H9 (cell line): ENCODE measurements at regions not wholly inside any gene's neighbourhood (a gene's known extent, or its start where the extent isn't known, plus 50 kb on each side); places are given as distances from the start of the nearest gene placed in this dataset.

ENCODE experiments used
- DNase-seq: peaks from one replicate; pipeline ENCODE4 v3.0.0-alpha.2; 2017
- H2AFZ ChIP-seq: one replicate; pipeline ENCODE4 v1.6.1; 2013; ENCODE audit warnings: mild to moderate bottlenecking, low read length, control low read depth, moderate library complexity
- H2AK5ac ChIP-seq: 2 replicates; pipeline ENCODE4 v1.6.1; 2013; ENCODE audit warnings: low read length, control low read depth, mixed read lengths; ENCODE audit not compliant: insufficient read length
- H2BK120ac ChIP-seq: one replicate; pipeline ENCODE4 v1.6.1; 2013; ENCODE audit warnings: low read depth, mild to moderate bottlenecking, low read length, control low read depth, inconsistent platforms; ENCODE audit not compliant: poor library complexity, severe bottlenecking
- H2BK12ac ChIP-seq: 2 replicates; pipeline ENCODE4 v1.6.1; 2013; ENCODE audit warnings: low read length, control low read depth, mixed read lengths, low read depth; ENCODE audit not compliant: insufficient read length
- H2BK15ac ChIP-seq: 2 replicates; pipeline ENCODE4 v1.6.1; 2013; ENCODE audit warnings: low read depth, low read length, control low read depth
- H2BK20ac ChIP-seq: one replicate; pipeline ENCODE4 v1.6.1; 2013; ENCODE audit warnings: low read depth, mild to moderate bottlenecking, low read length, control low read depth, inconsistent platforms; ENCODE audit not compliant: poor library complexity, severe bottlenecking
- H2BK5ac ChIP-seq: 2 replicates; pipeline ENCODE4 v1.6.1; 2013; ENCODE audit warnings: low read length, control low read depth, mixed read lengths; ENCODE audit not compliant: insufficient read length
- H3K14ac ChIP-seq: 2 replicates; pipeline ENCODE4 v1.6.1; 2013; ENCODE audit warnings: low read length, control low read depth; ENCODE audit not compliant: insufficient read depth
- H3K18ac ChIP-seq: 2 replicates; pipeline ENCODE4 v1.6.1; 2013; ENCODE audit warnings: low read depth, mild to moderate bottlenecking, mixed read lengths, low read length, control low read depth; ENCODE audit not compliant: insufficient read length
- H3K23ac ChIP-seq: 2 replicates; pipeline ENCODE4 v1.6.1; 2013; ENCODE audit warnings: low read length, control low read depth, mixed read lengths, low read depth; ENCODE audit not compliant: insufficient read length
- H3K23me2 ChIP-seq: 2 replicates; pipeline ENCODE4 v1.6.1; 2013; ENCODE audit warnings: low read depth, mild to moderate bottlenecking, mixed read lengths, low read length, control low read depth; ENCODE audit not compliant: insufficient read length, poor library complexity, severe bottlenecking
- H3K27ac ChIP-seq: 2 replicates; pipeline ENCODE4 v1.5.1; 2013; ENCODE audit warnings: low read length, control low read depth, mixed read lengths, low read depth; ENCODE audit not compliant: insufficient read length
- H3K27me3 ChIP-seq: 2 replicates; pipeline ENCODE4 v1.6.1; 2013; ENCODE audit warnings: low read length, control low read depth, inconsistent platforms; ENCODE audit not compliant: insufficient read depth
- H3K4ac ChIP-seq: 2 replicates; pipeline ENCODE4 v1.6.1; 2013; ENCODE audit warnings: low read depth, mild to moderate bottlenecking, control low read depth, inconsistent platforms, low read length, moderate library complexity
- H3K4me1 ChIP-seq: 2 replicates; pipeline ENCODE4 v1.6.1; 2013; ENCODE audit warnings: low read length, control low read depth, inconsistent platforms; ENCODE audit not compliant: insufficient read depth
- H3K4me2 ChIP-seq: 2 replicates; pipeline ENCODE4 v1.6.1; 2013; ENCODE audit warnings: low read length, control low read depth, mixed read lengths; ENCODE audit not compliant: insufficient read length, insufficient read depth
- H3K56ac ChIP-seq: 2 replicates; pipeline ENCODE4 v1.6.1; 2013; ENCODE audit warnings: low read depth, mild to moderate bottlenecking, mixed read lengths, low read length, control low read depth; ENCODE audit not compliant: insufficient read length
- H3K79me1 ChIP-seq: 2 replicates; pipeline ENCODE4 v1.6.1; 2013; ENCODE audit warnings: low read depth, mild to moderate bottlenecking, moderate library complexity, low read length, control low read depth, inconsistent platforms; ENCODE audit not compliant: insufficient read depth, poor library complexity, severe bottlenecking
- H3K79me2 ChIP-seq: 2 replicates; pipeline ENCODE4 v1.6.1; 2013; ENCODE audit warnings: low read length, control low read depth, inconsistent platforms; ENCODE audit not compliant: insufficient read depth
- H3K9ac ChIP-seq: 2 replicates; pipeline ENCODE4 v1.6.1; 2013; ENCODE audit warnings: low read length, control low read depth, mixed read lengths; ENCODE audit not compliant: insufficient read length; ENCODE audit errors: extremely low read depth
- H3K9me3 ChIP-seq: one replicate; pipeline ENCODE4 v1.6.1; 2013; ENCODE audit warnings: low read depth, low read length, inconsistent platforms; ENCODE audit not compliant: control insufficient read depth
- H3T11ph ChIP-seq: one replicate; pipeline ENCODE4 v1.6.1; 2013; ENCODE audit warnings: mild to moderate bottlenecking, low read length, control low read depth, inconsistent platforms
- H4K20me1 ChIP-seq: one replicate; pipeline ENCODE4 v1.6.1; 2013; ENCODE audit not compliant: control insufficient read depth, insufficient read length, insufficient read depth
- H4K5ac ChIP-seq: 2 replicates; pipeline ENCODE4 v1.6.1; 2013; ENCODE audit warnings: low read depth, mild to moderate bottlenecking, mixed read lengths, low read length, control low read depth; ENCODE audit not compliant: insufficient read length
- H4K8ac ChIP-seq: replicated peaks from 2 replicates; pipeline ENCODE4 v1.6.1; 2013; ENCODE audit warnings: low read length, control low read depth, mixed read lengths, low read depth; ENCODE audit not compliant: insufficient read length
- H4K91ac ChIP-seq: 2 replicates; pipeline ENCODE4 v1.6.1; 2013; ENCODE audit warnings: low read depth, mild to moderate bottlenecking, moderate library complexity, mixed read lengths, low read length, control low read depth; ENCODE audit not compliant: insufficient read length
- H3K27ac Mint-ChIP-seq, 3 experiments: 2 replicates in 2 of 3; 3 replicates in 1 of 3; pipeline ENCODE4 v1.8.0; 2020 to 2021; ENCODE audit warnings: mixed read lengths in 3 of 3, mild to moderate bottlenecking in 1 of 3, moderate library complexity in 1 of 3
- H3K27me3 Mint-ChIP-seq: 2 replicates; pipeline ENCODE4 v1.8.0; 2021; ENCODE audit warnings: low read depth, mild to moderate bottlenecking, moderate library complexity, mixed read lengths
- H3K36me3 Mint-ChIP-seq, 3 experiments: 2 replicates in 2 of 3; 3 replicates in 1 of 3; pipeline ENCODE4 v1.8.0; 2020 to 2021; ENCODE audit warnings: low read depth in 3 of 3, mixed read lengths in 3 of 3; ENCODE audit not compliant: insufficient read depth in 1 of 3
- H3K4me1 Mint-ChIP-seq, 2 experiments: 2 replicates each; pipeline ENCODE4 v1.8.0; 2020; ENCODE audit warnings: mixed read lengths in 2 of 2
- H3K4me3 Mint-ChIP-seq, 2 experiments: 2 replicates in 1 of 2; 3 replicates in 1 of 2; pipeline ENCODE4 v1.8.0; 2020 to 2021; ENCODE audit warnings: mild to moderate bottlenecking in 2 of 2, mixed read lengths in 2 of 2, moderate library complexity in 1 of 2
- H3K9me3 Mint-ChIP-seq, 2 experiments: 2 replicates in 1 of 2; 3 replicates in 1 of 2; pipeline ENCODE4 v1.8.0; 2020; ENCODE audit warnings: mild to moderate bottlenecking in 2 of 2, mixed read lengths in 2 of 2, moderate library complexity in 1 of 2
- WGBS: extraction: QIAGEN DNeasy Blood & Tissue Kit; methylation state at CpG from one replicate; pipeline ENCODE4 v1.1.7; 2013; ENCODE audit warnings: missing lambda C conversion rate, low lambda C conversion rate, mixed read lengths; ENCODE audit not compliant: insufficient read length; ENCODE audit errors: extremely low coverage; 5-methylcytosine and 5-hydroxymethylcytosine counted together
- TF ChIP-seq, protein P1 (sequence below): fragments of 200-600 bp; sonication (generic); conservative IDR thresholded peaks from 3 replicates; pipeline ENCODE4 v1.8.0; 2021; ENCODE audit warnings: antibody characterized with exemption, mild to moderate bottlenecking

DNA sequence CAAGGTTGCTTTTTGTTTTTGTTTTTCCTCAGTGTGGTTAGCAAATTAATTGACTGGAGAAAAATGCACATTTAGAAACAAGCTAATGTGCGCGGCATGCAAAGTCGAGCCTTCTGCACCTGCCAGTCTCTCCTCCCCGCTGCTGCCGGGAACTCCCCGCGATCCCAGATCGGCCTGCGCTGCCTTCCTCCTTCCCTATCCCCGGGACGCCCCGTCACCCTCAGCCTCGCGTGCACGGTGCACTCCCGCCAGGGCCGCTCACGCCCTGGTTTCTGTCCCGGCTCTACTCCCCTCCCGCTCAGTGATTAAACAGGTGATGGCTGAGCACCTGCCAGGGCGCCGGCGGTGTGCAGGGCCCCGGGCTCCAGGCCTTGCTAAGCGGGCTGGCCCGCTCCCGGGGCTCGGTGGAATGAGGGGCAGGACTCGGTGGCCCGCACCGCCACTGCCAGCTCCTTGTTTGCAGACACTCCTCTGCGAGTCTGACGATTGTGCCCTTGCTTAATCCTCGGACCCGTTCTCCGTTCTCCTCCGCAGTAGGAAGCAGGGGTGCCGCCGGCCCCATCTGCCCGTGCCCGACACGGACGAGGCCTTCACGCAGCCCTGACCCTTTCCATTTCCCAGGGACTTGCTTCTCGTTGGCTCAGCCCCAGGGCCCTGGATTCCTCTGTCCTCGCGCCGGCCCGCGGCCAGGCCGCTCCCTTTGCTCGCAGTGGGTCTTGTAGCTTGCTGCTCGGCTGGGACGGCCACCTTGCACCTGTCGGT lies 143.4 kb downstream of the TRIML1 start:
- no peak overlapping the region for H3K56ac ChIP-seq
- peak overlapping the region; percentile 50 for H3K4me2 ChIP-seq
- no peak overlapping the region for H3K9ac ChIP-seq
- H3K14ac ChIP-seq, result peak overlapping the region; percentile 43; the same call in 1 of the 2 replicates
- H2BK15ac ChIP-seq, result no peak overlapping the region
- Mint-ChIP-seq H3K4me1 (peaks cover 11 to 13% of the 10 kb centered on the region in 2 experiments), H3K9me3 (peaks cover 0 to 2% of the 10 kb centered on the region in 2 experiments; a peak in 3 of 5 replicates), H3K27ac (no peak overlapping the region), H3K4me3 (peak overlapping the region; percentile 57 to 69), H3K27me3 (peaks cover 30% of the 10 kb centered on the region), H3K36me3 (no peaks in the 10 kb centered on the region; a peak in 1 of 7 replicates)
- H3K27me3 ChIP-seq, result no peaks in the 10 kb centered on the region; the same call in 1 of the 2 replicates
- no peak overlapping the region for H4K8ac ChIP-seq
- WGBS, result no CpG with 5 or more reads among the region's 55 CpGs
- no peak overlapping the region for H3K27ac ChIP-seq
- H2BK20ac ChIP-seq, result no peak overlapping the region
- H2AK5ac ChIP-seq, result no peak overlapping the region
- H3K4me1 ChIP-seq, result no peaks in the 10 kb centered on the region; the same call in 1 of the 2 replicates
- no peak overlapping the region for H3K4ac ChIP-seq
- no peak overlapping the region for H2BK120ac ChIP-seq
- H4K5ac ChIP-seq, result no peak overlapping the region
- TF ChIP-seq, protein P1, sequence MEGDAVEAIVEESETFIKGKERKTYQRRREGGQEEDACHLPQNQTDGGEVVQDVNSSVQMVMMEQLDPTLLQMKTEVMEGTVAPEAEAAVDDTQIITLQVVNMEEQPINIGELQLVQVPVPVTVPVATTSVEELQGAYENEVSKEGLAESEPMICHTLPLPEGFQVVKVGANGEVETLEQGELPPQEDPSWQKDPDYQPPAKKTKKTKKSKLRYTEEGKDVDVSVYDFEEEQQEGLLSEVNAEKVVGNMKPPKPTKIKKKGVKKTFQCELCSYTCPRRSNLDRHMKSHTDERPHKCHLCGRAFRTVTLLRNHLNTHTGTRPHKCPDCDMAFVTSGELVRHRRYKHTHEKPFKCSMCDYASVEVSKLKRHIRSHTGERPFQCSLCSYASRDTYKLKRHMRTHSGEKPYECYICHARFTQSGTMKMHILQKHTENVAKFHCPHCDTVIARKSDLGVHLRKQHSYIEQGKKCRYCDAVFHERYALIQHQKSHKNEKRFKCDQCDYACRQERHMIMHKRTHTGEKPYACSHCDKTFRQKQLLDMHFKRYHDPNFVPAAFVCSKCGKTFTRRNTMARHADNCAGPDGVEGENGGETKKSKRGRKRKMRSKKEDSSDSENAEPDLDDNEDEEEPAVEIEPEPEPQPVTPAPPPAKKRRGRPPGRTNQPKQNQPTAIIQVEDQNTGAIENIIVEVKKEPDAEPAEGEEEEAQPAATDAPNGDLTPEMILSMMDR, result no peak
- no peak overlapping the region for H2BK12ac ChIP-seq
- H3K79me2 ChIP-seq, result no peaks in the 10 kb centered on the region
- no peak overlapping the region for H2AFZ ChIP-seq
- H3K23me2 ChIP-seq, result peaks cover 3% of the 10 kb centered on the region
- H3K18ac ChIP-seq, result peak overlapping the region; percentile 12
- no peaks in the 10 kb centered on the region for H3K79me1 ChIP-seq
- H3T11ph ChIP-seq, result no peak overlapping the region
- no peak overlapping the region for H3K23ac ChIP-seq
- no peak overlapping the region for H2BK5ac ChIP-seq
- no peaks in the 10 kb centered on the region for H4K20me1 ChIP-seq
- no peaks in the 10 kb centered on the region for H3K9me3 ChIP-seq
- H4K91ac ChIP-seq, result no peak overlapping the region
- peak; percentile 66 for DNase-seq
